GM12865 (cell line): ENCODE measurements at regions not wholly inside any gene's neighbourhood (a gene's known extent, or its start where the extent isn't known, plus 50 kb on each side); places are given as distances from the start of the nearest gene placed in this dataset.
"Not testable (repeated sequence)": the region's sequence is repeated elsewhere in the genome, so short reads cannot be mapped to it uniquely, and the experiment has no call there.

Experiments used
- DNase-seq: peaks from one replicate; pipeline ENCODE4 v3.0.0; 2010; ENCODE audit warnings: low read depth
- H3K4me3 ChIP-seq: 2 replicates; pipeline ENCODE4 v1.5.1; 2011; ENCODE audit warnings: mild to moderate bottlenecking, low read depth, low read length, control low read depth
- TF ChIP-seq, protein P1 (sequence below): IDR thresholded peaks from 2 replicates; pipeline ENCODE4 v1.5.1; 2011; ENCODE audit warnings: low read length, control low read depth, low read depth, inconsistent platforms; ENCODE audit not compliant: insufficient read depth; ENCODE audit errors: missing control alignments

- H3K4me3 ChIP-seq: no peak overlapping the region
- no peak for DNase-seq
- TF ChIP-seq, protein P1, sequence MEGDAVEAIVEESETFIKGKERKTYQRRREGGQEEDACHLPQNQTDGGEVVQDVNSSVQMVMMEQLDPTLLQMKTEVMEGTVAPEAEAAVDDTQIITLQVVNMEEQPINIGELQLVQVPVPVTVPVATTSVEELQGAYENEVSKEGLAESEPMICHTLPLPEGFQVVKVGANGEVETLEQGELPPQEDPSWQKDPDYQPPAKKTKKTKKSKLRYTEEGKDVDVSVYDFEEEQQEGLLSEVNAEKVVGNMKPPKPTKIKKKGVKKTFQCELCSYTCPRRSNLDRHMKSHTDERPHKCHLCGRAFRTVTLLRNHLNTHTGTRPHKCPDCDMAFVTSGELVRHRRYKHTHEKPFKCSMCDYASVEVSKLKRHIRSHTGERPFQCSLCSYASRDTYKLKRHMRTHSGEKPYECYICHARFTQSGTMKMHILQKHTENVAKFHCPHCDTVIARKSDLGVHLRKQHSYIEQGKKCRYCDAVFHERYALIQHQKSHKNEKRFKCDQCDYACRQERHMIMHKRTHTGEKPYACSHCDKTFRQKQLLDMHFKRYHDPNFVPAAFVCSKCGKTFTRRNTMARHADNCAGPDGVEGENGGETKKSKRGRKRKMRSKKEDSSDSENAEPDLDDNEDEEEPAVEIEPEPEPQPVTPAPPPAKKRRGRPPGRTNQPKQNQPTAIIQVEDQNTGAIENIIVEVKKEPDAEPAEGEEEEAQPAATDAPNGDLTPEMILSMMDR: no peak
Measured at GRCh38 chr1:95642035-95642434, 408.0 kb downstream of the RWDD3 start.

DNA sequence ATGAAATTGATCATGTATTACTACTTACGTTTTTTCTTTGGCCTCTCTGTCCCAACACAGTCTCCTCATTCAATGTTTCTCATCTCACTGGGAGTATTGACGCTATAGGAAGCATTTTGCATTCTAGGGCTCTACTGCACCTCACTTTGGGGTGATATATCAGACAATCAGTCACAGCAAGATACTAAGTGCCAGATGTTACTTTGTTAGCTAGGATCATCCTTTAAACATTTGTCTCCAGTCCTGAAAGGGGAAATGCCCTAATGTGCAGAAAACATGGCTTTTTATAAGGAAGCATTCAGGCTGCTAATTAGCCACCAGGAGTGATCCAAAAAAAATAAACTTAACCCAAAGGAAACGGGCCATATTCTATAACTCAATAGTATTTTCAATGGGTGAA, 409.1 kb downstream of the RWDD3 start:
- DNase-seq: no peak
- no peak overlapping the region for H3K4me3 ChIP-seq
- TF ChIP-seq, protein P1: no peak

- DNase-seq, H3K4me3 ChIP-seq: not testable (repeated sequence)
Measured at GRCh38 chr1:95645126-95645525, 411.1 kb downstream of the RWDD3 start.

DNA sequence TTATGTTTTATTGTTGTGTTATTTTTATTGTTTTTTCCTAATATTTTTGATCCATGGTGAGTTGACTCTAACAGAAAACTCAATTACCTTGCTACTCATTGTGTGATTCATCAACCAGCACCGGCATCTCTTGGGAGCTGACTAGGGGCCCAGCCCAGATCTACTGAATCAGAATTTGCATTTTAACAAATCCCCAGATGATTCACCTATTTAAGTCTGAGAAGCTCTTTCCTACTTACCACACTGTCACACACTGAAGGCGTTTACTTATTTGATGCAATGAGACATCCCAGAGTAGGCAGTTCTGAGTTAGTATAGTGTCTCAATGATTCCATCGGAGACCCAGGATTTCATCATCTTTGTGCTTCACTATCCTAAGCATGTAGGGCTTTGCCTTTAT, 416.6 kb downstream of the RWDD3 start:
- H3K4me3 ChIP-seq: no peak overlapping the region
- TF ChIP-seq, protein P1: no peak
- no peak for DNase-seq

GRCh38 chr1:95652423-95652965, 418.5 kb downstream of the RWDD3 start:
- TF ChIP-seq, protein P1: no peak
- DNase-seq: no peak
- H3K4me3 ChIP-seq: no peak overlapping the region

- DNase-seq: no peak
- TF ChIP-seq, protein P1: no peak
Measured at GRCh38 chr1:95653618-95654017, 419.6 kb downstream of the RWDD3 start.

GRCh38 chr1:95655321-95656020, 421.5 kb downstream of the RWDD3 start:
- no peak for DNase-seq
- TF ChIP-seq, protein P1: no peak

More at GRCh38 chr1:95653618-95654017, 419.6 kb downstream of the RWDD3 start:
- no peak overlapping the region for H3K4me3 ChIP-seq

More at GRCh38 chr1:95655321-95656020, 421.5 kb downstream of the RWDD3 start:
- H3K4me3 ChIP-seq: no peak overlapping the region
